Astrocyte (in vitro differentiated cells and primary cell): ENCODE measurements at regions not wholly inside any gene's neighbourhood (a gene's known extent, or its start where the extent isn't known, plus 50 kb on each side); places are given as distances from the start of the nearest gene placed in this dataset.

Source experiments
- DNase-seq: peaks from one replicate; pipeline ENCODE4 v3.0.0-alpha.2; 2010; ENCODE audit warnings: low read depth
- FAIRE-seq: peaks from 2 replicates; lab custom pipeline; 2011; peaks lifted over from hg19 to GRCh38; lab: Jason Lieb, UNC
- H2AFZ ChIP-seq: 2 replicates; pipeline ENCODE4 v1.6.0; 2012; ENCODE audit warnings: low read depth, low read length, inconsistent platforms
- H3K27ac ChIP-seq: 2 replicates; pipeline ENCODE4 v1.5.1; 2011; ENCODE audit warnings: low read depth, low read length, inconsistent platforms
- H3K27me3 ChIP-seq: 2 replicates; pipeline ENCODE4 v1.6.0; 2011; ENCODE audit warnings: low read length, inconsistent platforms; ENCODE audit not compliant: insufficient read depth
- H3K36me3 ChIP-seq: 2 replicates; pipeline ENCODE4 v1.5.1; 2011; ENCODE audit warnings: low read length, inconsistent platforms; ENCODE audit not compliant: insufficient read depth
- H3K4me1 ChIP-seq: 2 replicates; pipeline ENCODE4 v1.5.1; 2011; ENCODE audit warnings: low read length, inconsistent platforms; ENCODE audit not compliant: insufficient read depth
- H3K4me2 ChIP-seq: 2 replicates; pipeline ENCODE4 v1.6.0; 2012; ENCODE audit warnings: low read length, inconsistent platforms
- H3K4me3 ChIP-seq: 2 replicates; pipeline ENCODE4 v1.5.1; 2011; ENCODE audit warnings: low read depth, mild to moderate bottlenecking, low read length, inconsistent platforms; ENCODE audit not compliant: insufficient read depth
- H3K79me2 ChIP-seq: 2 replicates; pipeline ENCODE4 v1.6.0; 2012; ENCODE audit warnings: mild to moderate bottlenecking, low read length, inconsistent platforms; ENCODE audit not compliant: insufficient read depth
- H3K9ac ChIP-seq: 2 replicates; pipeline ENCODE4 v1.6.0; 2012; ENCODE audit warnings: mild to moderate bottlenecking, low read length, inconsistent platforms
- H3K9me3 ChIP-seq: 2 replicates; pipeline ENCODE4 v1.5.1; 2012; ENCODE audit warnings: low read depth, mild to moderate bottlenecking, low read length, inconsistent platforms; ENCODE audit not compliant: insufficient read depth
- H4K20me1 ChIP-seq: 2 replicates; pipeline ENCODE4 v1.6.0; 2012; ENCODE audit warnings: low read length, inconsistent platforms; ENCODE audit not compliant: insufficient read depth
- H3K27ac Mint-ChIP-seq: one replicate; pipeline ENCODE4 v1.8.0; 2021; ENCODE audit warnings: mild to moderate bottlenecking, mixed read lengths; ENCODE audit not compliant: unreplicated experiment
- H3K27me3 Mint-ChIP-seq: one replicate; pipeline ENCODE4 v1.8.0; 2021; ENCODE audit warnings: low read depth, mixed read lengths; ENCODE audit not compliant: unreplicated experiment
- H3K36me3 Mint-ChIP-seq: one replicate; pipeline ENCODE4 v1.8.0; 2021; ENCODE audit warnings: low read depth, mixed read lengths; ENCODE audit not compliant: unreplicated experiment
- H3K4me1 Mint-ChIP-seq: one replicate; pipeline ENCODE4 v1.8.0; 2021; ENCODE audit warnings: low read depth, mixed read lengths; ENCODE audit not compliant: unreplicated experiment
- H3K4me3 Mint-ChIP-seq: one replicate; pipeline ENCODE4 v1.8.0; 2021; ENCODE audit warnings: mild to moderate bottlenecking, moderate library complexity, mixed read lengths; ENCODE audit not compliant: unreplicated experiment
- H3K9me3 Mint-ChIP-seq: one replicate; pipeline ENCODE4 v1.8.0; 2021; ENCODE audit warnings: mild to moderate bottlenecking, mixed read lengths; ENCODE audit not compliant: unreplicated experiment
- CTCF ChIP-seq: IDR thresholded peaks from 2 replicates; pipeline ENCODE4 v1.5.1; 2011; ENCODE audit warnings: low read depth, mild to moderate bottlenecking, inconsistent platforms, low read length, moderate library complexity; ENCODE audit not compliant: insufficient read depth
- EZH2 ChIP-seq: IDR thresholded peaks from 2 replicates; pipeline ENCODE4 v1.6.1; 2012; ENCODE audit warnings: mild to moderate bottlenecking, low read length, inconsistent platforms; ENCODE audit not compliant: insufficient read depth

DNA sequence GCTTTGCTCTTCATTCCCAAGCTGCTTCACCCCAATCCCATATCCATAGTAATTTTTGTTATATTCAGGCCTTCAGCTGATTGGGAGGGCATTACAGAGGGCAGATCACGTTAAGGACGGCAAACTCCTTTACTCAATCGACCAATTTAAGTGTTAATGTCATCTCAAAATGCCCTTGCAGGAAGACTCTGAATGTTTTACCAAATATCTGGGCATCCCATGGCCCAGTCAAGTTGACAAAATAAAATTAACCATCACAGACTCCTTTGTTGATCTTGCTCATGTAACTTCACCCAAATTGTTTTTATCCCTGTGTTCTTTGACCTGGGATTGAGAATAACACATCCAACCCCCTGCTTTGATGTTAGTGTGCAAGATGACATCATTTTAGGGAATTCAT, 1018.3 kb upstream of the LCORL start:
- H4K20me1 ChIP-seq: no peaks in the 10 kb centered on the region
- no peaks in the 10 kb centered on the region for H3K9me3 ChIP-seq
- H3K4me2 ChIP-seq: no peak overlapping the region
- H2AFZ ChIP-seq: no peak overlapping the region
- TF ChIP-seq CTCF (no peak), EZH2 (no peak)
- no peak overlapping the region for H3K27ac Mint-ChIP-seq
- H3K36me3 ChIP-seq: no peaks in the 10 kb centered on the region
- FAIRE-seq (no peak), DNase-seq (no peak)
- H3K79me2 ChIP-seq: no peaks in the 10 kb centered on the region
- no peak overlapping the region for H3K4me3 ChIP-seq
- no peak overlapping the region for H3K4me3 Mint-ChIP-seq
- H3K4me1 ChIP-seq: no peaks in the 10 kb centered on the region
- H3K9me3 Mint-ChIP-seq: peaks cover 4% of the 10 kb centered on the region
- H3K36me3 Mint-ChIP-seq: no peaks in the 10 kb centered on the region
- no peaks in the 10 kb centered on the region for H3K27me3 ChIP-seq
- H3K9ac ChIP-seq: no peak overlapping the region
- peaks cover under 1% of the 10 kb centered on the region for H3K4me1 Mint-ChIP-seq
- H3K27me3 Mint-ChIP-seq: no peaks in the 10 kb centered on the region
- H3K27ac ChIP-seq: no peak overlapping the region

GRCh38 chr4:19038231-19038630, 1016.7 kb upstream of the LCORL start:
- no peaks in the 10 kb centered on the region for H4K20me1 ChIP-seq
- H3K36me3 ChIP-seq: no peaks in the 10 kb centered on the region
- Mint-ChIP-seq H3K4me1 (peaks cover 11% of the 10 kb centered on the region), H3K4me3 (no peak overlapping the region), H3K9me3 (peaks cover 4% of the 10 kb centered on the region), H3K27ac (no peak overlapping the region), H3K27me3 (no peaks in the 10 kb centered on the region), H3K36me3 (no peaks in the 10 kb centered on the region)
- no peaks in the 10 kb centered on the region for H3K27me3 ChIP-seq
- no peak overlapping the region for H3K4me3 ChIP-seq
- FAIRE-seq (no peak), DNase-seq (no peak)
- H2AFZ ChIP-seq: no peak overlapping the region
- H3K27ac ChIP-seq: no peak overlapping the region
- TF ChIP-seq EZH2: no peak
- no peak for TF ChIP-seq CTCF
- H3K79me2 ChIP-seq: no peaks in the 10 kb centered on the region
- H3K4me1 ChIP-seq: no peaks in the 10 kb centered on the region
- H3K9ac ChIP-seq: no peak overlapping the region
- H3K4me2 ChIP-seq: no peak overlapping the region
- H3K9me3 ChIP-seq: no peaks in the 10 kb centered on the region

- DNase-seq (peak; percentile 18), FAIRE-seq (no peak)
- H3K4me1 ChIP-seq: peaks cover 5% of the 10 kb centered on the region
- Mint-ChIP-seq H3K27me3 (no peaks in the 10 kb centered on the region), H3K4me1 (peaks cover 29% of the 10 kb centered on the region), H3K36me3 (no peaks in the 10 kb centered on the region), H3K4me3 (no peak overlapping the region), H3K9me3 (no peaks in the 10 kb centered on the region), H3K27ac (peak overlapping the region; percentile 55)
- H3K27ac ChIP-seq: no peak overlapping the region
- no peaks in the 10 kb centered on the region for H4K20me1 ChIP-seq
- no peak for TF ChIP-seq EZH2
- TF ChIP-seq CTCF: no peak
- H2AFZ ChIP-seq: no peak overlapping the region
- no peaks in the 10 kb centered on the region for H3K36me3 ChIP-seq
- no peaks in the 10 kb centered on the region for H3K9me3 ChIP-seq
- no peak overlapping the region for H3K4me3 ChIP-seq
- no peak overlapping the region for H3K4me2 ChIP-seq
- no peaks in the 10 kb centered on the region for H3K27me3 ChIP-seq
- no peak overlapping the region for H3K9ac ChIP-seq
- H3K79me2 ChIP-seq: no peaks in the 10 kb centered on the region
Observed at GRCh38 chr4:19033816-19034733, 1012.5 kb upstream of the LCORL start.
